ENCODE measurements at regions not wholly inside any gene's neighbourhood (a gene's known extent, or its start where the extent isn't known, plus 50 kb on each side); places are given as distances from the start of the nearest gene placed in this dataset.
"Not testable (repeated sequence)": the region's sequence is repeated elsewhere in the genome, so short reads cannot be mapped to it uniquely, and the experiment has no call there.

DNA sequence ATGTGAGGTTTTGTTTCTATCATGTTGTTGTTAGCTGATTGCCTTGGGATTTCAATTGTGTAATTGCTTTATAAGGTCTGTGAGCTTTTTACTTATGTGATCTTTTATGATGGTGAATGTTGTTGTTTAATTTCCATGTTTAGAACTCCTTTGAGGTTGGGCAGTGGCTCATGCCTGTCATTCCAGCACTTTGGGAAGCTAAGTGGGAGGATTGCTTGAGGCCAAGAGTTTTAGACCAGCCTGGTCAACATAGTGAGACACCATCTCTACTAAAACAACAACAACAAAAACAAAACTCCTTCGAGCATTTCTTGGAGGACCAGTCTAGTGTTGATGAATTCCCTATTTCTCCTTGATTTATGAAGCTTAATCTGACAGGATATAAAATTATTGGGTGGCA is 102.1 kb upstream of the PMCH start:
- TF ChIP-seq, protein P1, sequence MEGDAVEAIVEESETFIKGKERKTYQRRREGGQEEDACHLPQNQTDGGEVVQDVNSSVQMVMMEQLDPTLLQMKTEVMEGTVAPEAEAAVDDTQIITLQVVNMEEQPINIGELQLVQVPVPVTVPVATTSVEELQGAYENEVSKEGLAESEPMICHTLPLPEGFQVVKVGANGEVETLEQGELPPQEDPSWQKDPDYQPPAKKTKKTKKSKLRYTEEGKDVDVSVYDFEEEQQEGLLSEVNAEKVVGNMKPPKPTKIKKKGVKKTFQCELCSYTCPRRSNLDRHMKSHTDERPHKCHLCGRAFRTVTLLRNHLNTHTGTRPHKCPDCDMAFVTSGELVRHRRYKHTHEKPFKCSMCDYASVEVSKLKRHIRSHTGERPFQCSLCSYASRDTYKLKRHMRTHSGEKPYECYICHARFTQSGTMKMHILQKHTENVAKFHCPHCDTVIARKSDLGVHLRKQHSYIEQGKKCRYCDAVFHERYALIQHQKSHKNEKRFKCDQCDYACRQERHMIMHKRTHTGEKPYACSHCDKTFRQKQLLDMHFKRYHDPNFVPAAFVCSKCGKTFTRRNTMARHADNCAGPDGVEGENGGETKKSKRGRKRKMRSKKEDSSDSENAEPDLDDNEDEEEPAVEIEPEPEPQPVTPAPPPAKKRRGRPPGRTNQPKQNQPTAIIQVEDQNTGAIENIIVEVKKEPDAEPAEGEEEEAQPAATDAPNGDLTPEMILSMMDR (conservative IDR thresholded peaks at IDR 0.05; ENCODE audit: low read depth) = no peak
- ChIA-PET CTCF (no interaction called here), POLR2A (ENCODE audit: low non-redundant PET) (no interaction called here)
- no peak overlapping the region for H3K27ac ChIP-seq
- no peak for DNase-seq (ENCODE audit: low spot score)

DNA sequence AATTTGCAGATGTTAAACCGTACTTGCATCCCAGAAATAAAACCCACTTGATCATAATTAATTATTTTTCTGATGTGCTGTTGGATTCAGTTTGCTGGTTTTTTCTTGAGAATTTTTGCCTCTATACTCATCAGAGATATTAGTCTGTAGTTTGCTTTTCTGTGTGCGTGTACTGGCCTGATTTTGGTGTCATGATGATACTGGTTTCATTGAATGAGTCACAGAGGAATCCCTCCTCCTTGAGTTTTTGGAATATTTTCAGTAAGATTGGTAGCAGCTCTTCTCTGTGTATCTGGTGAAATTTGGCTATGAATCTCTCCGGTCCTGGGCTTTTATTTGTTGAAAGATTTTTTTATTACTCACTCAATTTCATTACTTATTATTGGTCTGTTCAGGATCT is 100.4 kb upstream of the PMCH start:
- POLR2A ChIA-PET (ENCODE audit: low non-redundant PET) = no interaction called here
- H3K27ac ChIP-seq = no peak overlapping the region
- TF ChIP-seq, protein P1 (conservative IDR thresholded peaks at IDR 0.05; ENCODE audit: low read depth) = no peak
- DNase-seq (ENCODE audit: low spot score) = peak; percentile 8
- CTCF ChIA-PET = no interaction called here

DNA sequence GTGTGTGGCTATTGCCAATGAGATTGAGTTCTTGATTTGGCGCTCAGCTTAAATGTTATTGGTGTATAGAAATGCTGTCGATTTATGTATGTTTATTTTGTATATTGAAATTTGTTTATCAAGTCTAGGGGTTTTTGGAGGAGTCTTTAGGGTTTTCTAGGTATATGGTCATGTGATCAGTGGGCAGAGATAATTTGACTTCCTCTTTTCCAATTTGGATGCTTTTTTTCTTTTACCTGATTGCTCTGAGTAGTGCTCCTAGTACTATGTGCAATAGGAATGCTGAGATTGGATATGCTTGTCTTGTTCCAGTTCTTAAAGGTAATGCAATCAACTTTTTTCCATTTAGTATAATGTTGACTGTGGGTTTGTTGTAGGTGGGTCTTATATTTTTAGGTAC is 99.8 kb upstream of the PMCH start:
- POLR2A ChIA-PET (ENCODE audit: low non-redundant PET) = no interaction called here
- no peak for DNase-seq (ENCODE audit: low spot score)
- TF ChIP-seq, protein P1 (conservative IDR thresholded peaks at IDR 0.05; ENCODE audit: low read depth) = no peak
- no peak overlapping the region for H3K27ac ChIP-seq
- CTCF ChIA-PET = no interaction called here

DNA sequence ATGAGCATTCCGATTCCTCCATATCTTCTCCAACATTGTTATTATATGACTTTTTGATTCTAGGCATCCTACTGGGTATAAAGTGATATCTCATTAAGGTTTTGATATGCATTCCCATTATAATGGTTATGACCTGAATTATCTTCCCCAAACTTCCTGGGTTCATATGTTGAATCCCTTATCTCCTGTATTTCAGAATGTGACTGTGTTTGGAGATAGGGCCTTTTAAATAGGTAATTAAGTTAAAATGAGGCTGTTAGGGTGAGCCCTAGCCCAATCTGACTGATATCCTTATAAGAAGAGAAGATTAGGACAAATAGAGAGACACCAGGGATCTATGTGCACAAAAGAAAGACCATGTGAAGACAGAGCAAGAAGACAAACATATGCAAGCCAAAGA is 96.9 kb upstream of the PMCH start:
- H3K27ac ChIP-seq = no peak overlapping the region
- no peak for DNase-seq (ENCODE audit: low spot score)
- TF ChIP-seq, protein P1 (conservative IDR thresholded peaks at IDR 0.05; ENCODE audit: low read depth) = no peak
- CTCF ChIA-PET = no interaction called here
- POLR2A ChIA-PET (ENCODE audit: low non-redundant PET) = no interaction called here

DNA sequence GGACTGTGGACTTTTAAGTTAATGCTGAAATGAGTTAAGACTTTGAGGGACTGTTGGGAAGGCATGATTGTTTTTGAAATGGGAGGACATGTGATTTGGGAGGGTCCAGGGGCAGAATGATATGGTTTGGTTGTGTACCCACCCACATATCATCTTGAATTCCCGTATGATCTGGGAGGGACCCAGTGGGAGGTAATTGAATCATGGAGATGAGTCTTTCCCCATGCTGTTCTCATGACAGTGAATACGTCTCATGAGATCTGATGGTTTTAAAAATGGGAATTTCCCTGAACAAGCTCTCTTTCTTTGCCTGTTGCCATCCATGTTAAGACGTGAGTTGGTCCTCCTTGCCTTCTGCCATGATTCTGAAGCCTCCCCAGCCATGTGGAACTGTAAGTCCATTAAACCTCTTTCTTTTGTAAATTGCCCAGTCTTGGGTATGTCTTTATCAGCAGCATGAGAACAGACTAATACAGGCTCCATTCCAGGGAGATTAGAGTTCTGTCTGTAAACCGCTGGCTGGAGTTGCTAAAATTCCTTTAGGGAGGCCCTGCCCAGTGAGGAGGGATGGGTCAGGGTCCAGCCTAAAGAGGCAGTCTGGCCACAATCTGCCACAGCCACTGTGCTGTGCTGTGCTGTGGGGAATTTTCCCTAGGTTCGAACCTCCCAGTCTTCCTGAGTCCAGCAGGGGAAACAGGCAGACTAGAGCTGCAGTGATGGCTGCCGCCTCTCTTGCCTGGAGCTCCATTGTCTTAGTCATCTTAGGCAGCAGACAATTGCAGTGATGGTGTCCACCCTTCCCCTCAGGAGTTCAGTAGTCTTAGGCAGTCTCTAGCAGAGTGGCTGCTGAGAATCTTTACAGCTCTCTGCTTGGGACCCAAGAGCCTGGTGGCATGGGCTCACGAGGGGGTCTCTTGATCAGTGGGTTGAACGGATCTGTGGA is 94.1 kb upstream of the PMCH start:
- CTCF ChIA-PET; POLR2A ChIA-PET (ENCODE audit: low non-redundant PET); DNase-seq (ENCODE audit: low spot score); H3K27ac ChIP-seq: not testable (repeated sequence)

DNA sequence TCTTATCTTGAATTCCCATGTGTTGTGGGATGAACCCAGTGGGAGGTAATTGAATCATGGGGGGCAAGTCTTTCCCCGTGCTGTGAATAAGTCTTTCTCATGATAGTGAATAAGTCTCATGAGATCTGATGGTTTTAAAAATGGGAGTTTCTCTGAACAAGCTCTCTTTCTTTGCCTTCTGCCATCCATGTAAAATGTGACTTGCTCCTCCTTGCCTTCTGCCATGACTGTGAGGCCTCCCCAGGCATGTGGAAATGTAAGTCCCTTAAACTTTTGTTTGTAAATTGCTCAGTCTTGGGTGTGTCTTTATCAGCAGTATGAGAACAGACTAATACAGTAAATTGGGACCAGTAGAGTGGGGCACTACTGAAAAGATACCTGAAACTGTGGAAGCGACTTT is 92.1 kb upstream of the PMCH start:
- CTCF ChIA-PET; DNase-seq (ENCODE audit: low spot score); POLR2A ChIA-PET (ENCODE audit: low non-redundant PET); H3K27ac ChIP-seq: not testable (repeated sequence)

DNA sequence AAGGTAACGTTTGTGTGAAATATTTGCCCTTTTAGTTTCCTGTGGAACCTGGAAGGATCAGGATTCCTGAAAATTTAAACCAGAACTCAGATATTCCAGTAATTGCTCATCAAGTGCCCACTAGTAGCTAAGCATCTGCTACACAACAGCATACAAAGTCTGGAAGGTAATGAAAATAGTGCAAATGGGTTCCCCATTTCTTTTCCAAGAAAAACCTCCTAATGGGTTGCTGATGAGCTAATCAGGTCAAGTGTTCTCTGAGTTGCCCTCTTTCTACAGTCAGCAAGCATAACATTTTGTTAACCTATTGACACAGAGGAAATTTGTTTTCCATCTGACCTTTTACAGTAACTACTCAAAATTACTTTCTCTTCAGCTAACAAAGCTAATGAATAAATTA is 83.6 kb upstream of the PMCH start:
- CTCF ChIA-PET = interaction anchor here (0.6 kb wide), 1 partner anchor 236 kb away, joined by 3 read pairs; no protein-coding TSS in a partner anchor
- POLR2A ChIA-PET (ENCODE audit: low non-redundant PET) = no interaction called here
- H3K27ac ChIP-seq = no peak overlapping the region
- TF ChIP-seq, protein P1 (conservative IDR thresholded peaks at IDR 0.05; ENCODE audit: low read depth) = no peak
- DNase-seq (ENCODE audit: low spot score) = no peak

DNA sequence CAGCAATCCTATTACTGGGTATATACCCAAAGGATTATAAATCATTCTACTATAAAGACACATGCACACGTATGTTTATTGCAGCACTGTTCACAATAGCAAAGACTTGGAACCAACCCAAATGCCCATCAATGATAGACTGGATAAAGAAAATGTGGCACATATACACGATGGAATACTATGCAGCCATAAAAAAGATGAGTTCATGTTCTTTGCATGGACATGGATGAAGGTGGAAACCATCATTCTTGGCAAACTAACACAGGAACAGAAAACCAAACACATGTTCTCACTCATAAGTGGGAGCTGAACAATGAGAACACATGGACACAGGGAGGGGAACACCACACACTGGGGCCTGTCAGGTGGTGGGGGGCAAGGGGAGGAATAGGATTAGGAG is 58.1 kb upstream of the PMCH start:
- DNase-seq (ENCODE audit: low spot score); H3K27ac ChIP-seq; POLR2A ChIA-PET (ENCODE audit: low non-redundant PET); CTCF ChIA-PET: not testable (repeated sequence)

DNA sequence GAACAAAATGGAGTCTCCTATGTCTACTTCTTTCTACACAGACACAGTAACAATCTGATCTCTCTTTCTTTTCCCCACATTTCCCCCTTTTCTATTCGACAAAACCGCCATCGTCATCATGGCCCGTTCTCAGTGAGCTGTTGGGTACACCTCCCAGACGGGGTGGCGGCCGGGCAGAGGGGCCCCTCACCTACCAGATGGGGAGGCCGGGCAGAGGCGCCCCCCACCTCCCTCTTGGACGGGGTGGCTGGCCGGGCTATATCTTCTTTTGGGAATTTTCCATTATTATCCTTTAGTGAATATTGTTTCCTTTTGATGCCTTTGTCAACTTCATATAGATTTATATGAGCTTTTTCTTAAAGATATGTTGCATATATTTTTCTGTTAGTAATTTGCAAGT is 53.4 kb upstream of the PMCH start:
- CTCF ChIA-PET; POLR2A ChIA-PET (ENCODE audit: low non-redundant PET); H3K27ac ChIP-seq; DNase-seq (ENCODE audit: low spot score): not testable (repeated sequence)
